OCI-LY1 (cell line): ENCODE measurements at regions not wholly inside any gene's neighbourhood (a gene's known extent, or its start where the extent isn't known, plus 50 kb on each side); places are given as distances from the start of the nearest gene placed in this dataset.

Source experiments
- CTCF ChIP-seq: fragments of 200-600 bp; sonication (generic), shearing (Covaris generic); IDR thresholded peaks from 2 replicates; pipeline ENCODE4 v1.5.1; 2017; ENCODE audit warnings: mild to moderate bottlenecking, antibody characterized with exemption, low read length, moderate library complexity, mixed read lengths
- EZH2 ChIP-seq: fragments of 200-600 bp; sonication (generic), shearing (Covaris generic); IDR thresholded peaks from 2 replicates; pipeline ENCODE4 v1.8.0; 2017; ENCODE audit warnings: borderline replicate concordance, mixed run types, mild to moderate bottlenecking, antibody characterized with exemption, low read length, moderate library complexity, mixed read lengths

GRCh38 chr13:80256352-80256932 is 84.5 kb downstream of the SPRY2 start:
- TF ChIP-seq CTCF (no peak), EZH2 (no peak)
